T-helper 2 cell treated with Interferon-gamma antibody and Interleukin-4, amounts not matched to agents 100 ng/mL and 5 ng/mL, for 36 hours (primary cell): ENCODE measurements at regions not wholly inside any gene's neighbourhood (a gene's known extent, or its start where the extent isn't known, plus 50 kb on each side); places are given as distances from the start of the nearest gene placed in this dataset.

Source experiments
- intact Hi-C: fragments of 100-400 bp; cut with micrococcal nuclease; formaldehyde crosslinking; loops from one replicate; pipeline ENCODE4 v1.15.1; 2023

- intact Hi-C loops: loop anchor here (5.0 to 10.0 kb wide), 5 partner anchors 36 to 591 kb away; no protein-coding TSS in a partner anchor
These were observed 480.4 kb downstream of the FOXO1 start for GRCh38 chr13:40186041-40186440.

DNA sequence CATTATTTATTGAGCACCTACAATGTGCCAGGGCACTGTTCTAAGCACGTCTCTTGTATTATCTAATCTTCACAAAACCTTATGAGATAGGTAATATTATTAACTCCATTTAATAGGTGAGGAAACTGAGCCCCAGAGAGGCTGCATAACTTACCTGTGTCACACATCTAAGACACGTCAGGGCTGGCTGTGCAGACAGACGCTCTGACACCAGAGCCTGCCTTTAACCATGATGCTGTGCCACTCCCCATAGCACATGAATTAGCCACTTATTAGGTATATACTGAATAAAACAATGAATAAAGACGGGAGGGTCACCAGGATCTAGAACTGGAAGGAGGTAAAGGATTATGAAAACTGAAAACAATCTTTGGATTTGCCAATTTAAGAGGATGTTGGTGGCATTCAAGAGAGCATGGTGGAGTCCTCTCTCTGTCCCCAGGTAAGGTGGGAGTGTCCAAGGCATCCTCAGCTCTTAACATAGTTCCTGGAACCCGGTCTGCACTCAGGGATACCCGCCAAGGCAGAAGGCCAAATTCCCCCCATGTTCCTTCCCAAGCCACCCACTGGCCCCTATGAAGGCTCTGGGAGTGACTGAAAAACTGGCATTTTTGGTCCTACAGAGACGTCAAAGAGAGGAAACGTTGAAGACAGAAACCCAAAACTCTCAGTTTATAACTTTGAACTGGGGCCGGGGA lies 479.7 kb downstream of the FOXO1 start:
- intact Hi-C loops: loop anchor here (1.0 to 10.0 kb wide), 6 partner anchors 36 to 591 kb away; no protein-coding TSS in a partner anchor

GRCh38 chr13:40187324-40187795 lies 479.1 kb downstream of the FOXO1 start:
- intact Hi-C loops: loop anchor here (1.0 to 10.0 kb wide), 6 partner anchors 35 to 590 kb away; no protein-coding TSS in a partner anchor

DNA sequence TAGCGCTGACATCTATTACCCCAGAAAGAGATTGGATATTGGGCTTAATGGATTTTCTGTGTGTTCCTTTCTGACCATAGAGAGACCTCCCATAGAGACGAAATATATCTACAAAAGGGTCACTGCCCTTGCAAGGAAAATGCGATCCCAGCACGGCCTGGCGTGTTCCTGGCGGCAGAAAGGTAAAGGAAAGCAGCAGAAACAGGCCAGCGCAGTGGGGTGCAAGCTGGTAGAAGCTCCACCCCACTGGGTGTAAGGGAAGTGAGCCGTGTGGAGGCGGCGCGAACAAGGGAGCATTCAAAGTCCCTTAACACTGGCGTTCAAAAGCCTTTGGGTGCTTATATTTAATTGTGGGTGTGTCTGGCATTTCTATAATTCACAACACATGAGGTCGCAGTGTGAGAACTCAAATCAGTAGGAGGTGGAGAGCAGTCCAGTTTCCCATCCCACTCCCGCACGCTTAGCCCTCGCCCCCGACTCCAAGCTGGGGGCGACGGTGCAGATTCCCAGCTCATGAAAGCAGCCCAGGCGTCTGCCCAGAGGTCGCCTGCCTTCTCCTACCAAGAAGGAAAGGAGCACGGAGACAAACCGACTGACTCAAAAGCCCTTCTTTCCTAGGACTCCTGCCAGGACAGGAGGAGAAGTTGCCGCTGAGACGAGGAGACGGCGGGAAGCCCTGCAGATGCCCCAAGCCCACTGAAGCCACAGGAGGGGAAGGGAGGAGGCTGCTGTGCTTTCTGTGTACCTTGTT lies 478.4 kb downstream of the FOXO1 start:
- intact Hi-C loops: loop anchor here (1.0 to 10.0 kb wide), 7 partner anchors 34 to 589 kb away; no protein-coding TSS in a partner anchor

GRCh38 chr13:40189426-40189825 lies 477.0 kb downstream of the FOXO1 start:
- intact Hi-C loops: loop anchor here (2.0 to 10.0 kb wide), 6 partner anchors 33 to 588 kb away; no protein-coding TSS in a partner anchor

- intact Hi-C loops: loop anchor here (2.0 to 10.0 kb wide), 6 partner anchors 32 to 587 kb away; no protein-coding TSS in a partner anchor
These were observed 476.4 kb downstream of the FOXO1 start for GRCh38 chr13:40189898-40190630.

DNA sequence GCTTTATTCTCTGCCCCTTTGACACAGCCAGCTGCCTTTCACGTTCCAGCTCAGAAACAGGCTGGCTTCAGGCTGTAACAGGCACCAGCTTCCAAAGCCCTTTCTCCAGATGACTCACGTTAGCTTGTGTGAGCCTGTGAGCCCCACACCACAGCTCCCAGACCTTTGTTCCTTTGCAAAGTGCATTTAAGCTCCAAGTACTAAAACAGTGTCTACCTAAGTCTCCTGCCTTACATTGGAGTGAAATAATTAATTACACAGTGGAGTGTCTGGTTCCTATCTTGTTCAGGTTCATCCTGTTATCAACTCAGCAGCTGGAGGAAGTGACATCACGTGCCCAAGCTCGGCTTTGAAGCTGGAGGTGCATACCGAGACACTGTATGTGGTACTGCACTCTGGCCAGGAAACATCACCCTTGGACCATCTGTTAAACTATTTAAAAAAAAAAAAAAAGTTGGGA lies 475.8 kb downstream of the FOXO1 start:
- intact Hi-C loops: loop anchor here (1.0 kb wide), 2 partner anchors 16 to 476 kb away; partner anchors contain the start of gene FOXO1

DNA sequence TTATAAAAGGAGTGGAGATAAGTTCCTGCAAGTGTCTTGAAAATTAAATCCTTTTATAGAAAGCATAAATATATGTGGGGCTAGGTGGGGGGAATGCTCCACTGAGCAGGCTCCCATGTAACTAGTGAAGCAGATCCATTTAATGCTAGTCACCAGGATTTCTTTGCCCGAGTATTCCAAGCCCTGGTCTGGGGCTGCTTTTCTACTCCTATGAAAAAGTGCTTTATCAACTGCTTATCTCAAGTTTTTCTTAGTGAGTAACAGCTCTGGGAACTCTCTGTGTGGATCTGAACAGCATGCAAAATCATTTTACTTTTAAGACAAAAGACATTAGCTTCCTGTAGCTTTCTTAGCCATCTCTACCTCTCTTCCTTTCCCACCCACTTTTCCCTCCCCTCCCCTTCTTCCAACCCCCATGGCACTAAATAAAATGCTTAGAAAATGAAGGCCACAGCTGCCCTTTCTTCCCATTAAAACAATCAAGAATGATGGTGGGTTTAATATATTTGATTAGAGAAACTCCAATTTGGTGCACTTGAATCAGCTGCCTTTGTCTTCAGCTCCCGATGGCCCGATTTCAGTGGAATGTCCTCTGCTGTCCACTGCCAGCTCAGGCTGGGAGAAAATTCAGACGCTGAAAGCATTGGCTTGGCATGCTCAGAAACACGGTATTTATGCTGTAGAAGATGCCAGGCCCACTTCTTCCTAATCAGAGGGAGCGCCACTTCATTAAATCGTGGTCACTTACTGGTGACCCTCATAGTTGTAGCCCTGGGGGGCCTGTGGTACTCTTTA lies 475.1 kb downstream of the FOXO1 start:
- intact Hi-C loops: loop anchor here (1.0 kb wide), 2 partner anchors 15 to 475 kb away; partner anchors contain the start of gene FOXO1

DNA sequence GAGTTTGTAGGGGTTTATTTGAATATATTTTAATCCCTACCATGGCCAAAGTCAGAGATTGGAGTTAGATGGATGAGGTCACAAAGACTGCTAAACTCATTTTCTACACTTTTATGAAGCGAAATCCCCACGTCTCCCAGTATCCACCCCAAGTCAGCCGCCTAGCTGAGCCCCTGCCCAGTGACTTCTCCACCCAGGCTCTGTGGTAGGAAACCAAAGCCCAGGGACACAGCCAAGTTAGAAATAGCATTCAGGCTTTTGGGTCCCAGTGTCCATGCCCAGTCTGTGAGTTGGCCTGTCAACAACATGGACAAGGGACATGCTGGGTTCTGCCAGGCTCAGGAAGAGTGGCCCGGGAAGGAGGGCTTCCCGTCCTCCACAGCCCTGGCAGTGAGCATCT lies 474.0 kb downstream of the FOXO1 start:
- intact Hi-C loops: no loop called here

GRCh38 chr13:40192858-40193257 lies 473.6 kb downstream of the FOXO1 start:
- intact Hi-C loops: no loop called here

- intact Hi-C loops: no loop called here
These were observed 472.9 kb downstream of the FOXO1 start for GRCh38 chr13:40193286-40194223.

- intact Hi-C loops: no loop called here
These were observed 472.1 kb downstream of the FOXO1 start for GRCh38 chr13:40194224-40194806.

DNA sequence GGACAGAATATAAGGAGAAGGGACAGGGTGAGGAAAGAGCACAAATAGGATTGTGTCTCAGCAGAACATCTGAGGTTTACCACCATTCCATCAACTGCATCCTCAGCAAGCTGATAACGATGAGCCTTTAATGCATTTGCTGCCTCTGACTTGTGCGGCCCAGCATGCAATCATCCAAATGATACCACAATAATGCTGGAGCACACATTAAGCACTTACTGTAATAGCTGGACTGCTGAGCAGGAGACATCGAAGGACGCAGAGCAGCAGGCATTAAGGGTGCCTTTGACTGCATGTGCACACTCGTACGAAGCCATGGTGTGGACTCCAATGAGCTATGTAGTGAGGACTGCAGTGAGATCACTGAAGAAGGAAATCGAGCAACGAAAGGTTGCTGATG lies 469.4 kb downstream of the FOXO1 start:
- intact Hi-C loops: no loop called here

GRCh38 chr13:40197936-40198595 lies 468.4 kb downstream of the FOXO1 start:
- intact Hi-C loops: no loop called here

DNA sequence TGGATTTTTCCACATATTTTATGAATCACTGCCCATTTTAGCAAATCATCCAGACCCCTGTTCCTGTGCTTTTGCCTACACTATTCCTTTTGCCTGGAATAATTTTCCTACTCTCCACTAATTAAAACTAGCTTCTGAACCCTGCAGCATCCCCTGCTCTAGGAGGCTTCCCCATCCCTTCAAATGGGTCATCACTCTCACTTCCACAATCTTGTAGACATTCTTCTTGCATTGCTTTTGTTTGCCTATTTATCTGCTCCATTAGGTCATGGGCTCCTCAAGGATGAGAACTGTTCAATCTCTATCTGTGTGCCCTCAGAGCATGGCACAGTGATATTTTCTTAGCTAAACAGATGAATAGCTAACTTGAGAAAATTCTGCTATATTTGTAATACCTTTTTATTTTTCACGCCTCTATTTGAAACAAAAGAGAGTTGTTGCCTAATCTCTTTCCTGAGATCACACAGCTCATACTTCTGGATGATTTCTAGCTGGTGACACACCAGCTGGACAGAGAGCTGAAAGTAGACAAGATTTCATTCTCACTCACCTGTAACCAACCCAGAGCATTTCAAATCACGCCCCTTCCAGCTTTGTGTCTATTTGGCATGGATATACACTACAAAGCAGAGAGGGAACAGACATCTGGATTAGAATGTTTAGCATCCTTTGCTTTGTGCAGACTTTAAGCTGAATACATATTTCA lies 466.0 kb downstream of the FOXO1 start:
- intact Hi-C loops: no loop called here

DNA sequence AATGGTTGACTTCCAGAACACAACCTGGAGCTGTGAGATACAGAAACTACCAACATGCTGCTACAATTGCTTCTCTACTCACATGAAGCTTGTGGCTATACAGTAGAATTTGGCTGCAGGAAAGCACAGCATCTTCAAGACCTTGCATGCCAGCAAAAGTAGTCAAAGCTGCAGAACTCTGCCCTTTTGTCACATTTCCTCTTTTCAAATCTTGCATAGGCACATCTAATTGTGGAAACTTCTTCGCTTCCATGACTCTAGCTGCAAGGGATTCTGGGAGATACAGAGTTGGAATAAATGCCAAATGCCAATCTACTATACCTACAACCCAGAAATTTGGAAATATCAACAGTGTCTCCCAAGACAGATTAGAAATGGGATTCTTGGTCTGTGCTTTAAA lies 462.2 kb downstream of the FOXO1 start:
- intact Hi-C loops: no loop called here

GRCh38 chr13:40205771-40206240 lies 460.6 kb downstream of the FOXO1 start:
- intact Hi-C loops: loop anchor here (1.0 kb wide), 1 partner anchor 15 kb away; no protein-coding TSS in a partner anchor
